Activated T-cell treated with anti-CD3 and anti-CD28 coated beads for 4 hours (primary cell): ENCODE measurements at regions not wholly inside any gene's neighbourhood (a gene's known extent, or its start where the extent isn't known, plus 50 kb on each side); places are given as distances from the start of the nearest gene placed in this dataset.

Experiments
- DNase-seq: peaks from one replicate; pipeline ENCODE4 v3.0.0-alpha.2; 2020

GRCh38 chr2:120785228-120785966 lies 49.7 kb downstream of the GLI2 start:
- DNase-seq = no peak

GRCh38 chr2:120786038-120786960 lies 50.6 kb downstream of the GLI2 start:
- no peak for DNase-seq

- DNase-seq = no peak
Measured at GRCh38 chr2:120787111-120787821, 51.6 kb downstream of the GLI2 start.

- no peak for DNase-seq
Measured at GRCh38 chr2:120787822-120788700, 52.4 kb downstream of the GLI2 start.

GRCh38 chr2:120791243-120791961 lies 55.7 kb downstream of the GLI2 start:
- no peak for DNase-seq

GRCh38 chr2:120791962-120792297 lies 56.3 kb downstream of the GLI2 start:
- no peak for DNase-seq

- no peak for DNase-seq
Measured at GRCh38 chr2:120793682-120794403, 58.2 kb downstream of the GLI2 start.

- no peak for DNase-seq
Measured at GRCh38 chr2:120794716-120795115, 59.0 kb downstream of the GLI2 start.

- DNase-seq = no peak
Measured at GRCh38 chr2:120796094-120796493, 60.4 kb downstream of the GLI2 start.

GRCh38 chr2:120797421-120798221 lies 62.0 kb downstream of the GLI2 start:
- DNase-seq = no peak

GRCh38 chr2:120798567-120799247 lies 63.0 kb downstream of the GLI2 start:
- no peak for DNase-seq

- no peak for DNase-seq
Measured at GRCh38 chr2:120802158-120802557, 66.5 kb downstream of the GLI2 start.

GRCh38 chr2:120802867-120803484 lies 67.3 kb downstream of the GLI2 start:
- DNase-seq = no peak

GRCh38 chr2:120803764-120804335 lies 68.2 kb downstream of the GLI2 start:
- no peak for DNase-seq

- no peak for DNase-seq
Measured at GRCh38 chr2:120804459-120804858, 68.8 kb downstream of the GLI2 start.

GRCh38 chr2:120805011-120805410 lies 69.3 kb downstream of the GLI2 start:
- DNase-seq = no peak

- DNase-seq = no peak
Measured at GRCh38 chr2:120805602-120806001, 69.9 kb downstream of the GLI2 start.

GRCh38 chr2:120807751-120808150 lies 72.1 kb downstream of the GLI2 start:
- DNase-seq = no peak

GRCh38 chr2:120809151-120809550 lies 73.5 kb downstream of the GLI2 start:
- no peak for DNase-seq
